RWPE2 (cell line): ENCODE measurements at regions not wholly inside any gene's neighbourhood (a gene's known extent, or its start where the extent isn't known, plus 50 kb on each side); places are given as distances from the start of the nearest gene placed in this dataset.
A peak's percentile ranks its signal among the peaks of the same experiment; 100 is the strongest.

ENCODE experiments used
- ATAC-seq: fragments of 200-7000 bp; cut with Tn5 transposase; 3 replicates; pipeline ENCODE4 v1.9.1; 2021; ENCODE audit warnings: low read depth
- DNase-seq: peaks from one replicate; pipeline ENCODE4 v3.0.0-alpha.2; 2020; ENCODE audit warnings: low spot score
- H3K27ac ChIP-seq: fragments of 450-650 bp; 2 replicates; pipeline ENCODE4 v1.5.1; 2017; ENCODE audit warnings: mild to moderate bottlenecking; ENCODE audit not compliant: poor library complexity, severe bottlenecking
- H3K27me3 ChIP-seq: fragments of 250-450 bp; sonication (Bioruptor Pico); 2 replicates; pipeline ENCODE4 v1.5.1; 2021; ENCODE audit warnings: mild to moderate bottlenecking, moderate library complexity; ENCODE audit not compliant: insufficient read depth, poor library complexity, severe bottlenecking
- H3K36me3 ChIP-seq: fragments of 250-450 bp; sonication (Bioruptor Pico); 2 replicates; pipeline ENCODE4 v1.5.1; 2020; ENCODE audit warnings: low read depth, mild to moderate bottlenecking, moderate library complexity
- H3K4me1 ChIP-seq: fragments of 250-450 bp; sonication (Bioruptor Pico); 2 replicates; pipeline ENCODE4 v1.5.1; 2021; ENCODE audit warnings: mild to moderate bottlenecking, moderate library complexity; ENCODE audit not compliant: insufficient read depth, poor library complexity, severe bottlenecking
- H3K4me3 ChIP-seq: fragments of 250-450 bp; sonication (Bioruptor Pico); 2 replicates; pipeline ENCODE4 v1.5.1; 2021; ENCODE audit warnings: mild to moderate bottlenecking, moderate library complexity; ENCODE audit not compliant: severe bottlenecking
- H3K9me3 ChIP-seq: fragments of 250-450 bp; sonication (Bioruptor Pico); 2 replicates; pipeline ENCODE4 v1.5.1; 2021; ENCODE audit warnings: mild to moderate bottlenecking, moderate library complexity; ENCODE audit not compliant: severe bottlenecking
- TF ChIP-seq, protein P1 (sequence below): fragments of 450-650 bp; IDR thresholded peaks from one replicate; pipeline ENCODE4 v1.5.1; 2017; ENCODE audit warnings: mild to moderate bottlenecking, moderate library complexity; ENCODE audit not compliant: poor library complexity, severe bottlenecking

DNA sequence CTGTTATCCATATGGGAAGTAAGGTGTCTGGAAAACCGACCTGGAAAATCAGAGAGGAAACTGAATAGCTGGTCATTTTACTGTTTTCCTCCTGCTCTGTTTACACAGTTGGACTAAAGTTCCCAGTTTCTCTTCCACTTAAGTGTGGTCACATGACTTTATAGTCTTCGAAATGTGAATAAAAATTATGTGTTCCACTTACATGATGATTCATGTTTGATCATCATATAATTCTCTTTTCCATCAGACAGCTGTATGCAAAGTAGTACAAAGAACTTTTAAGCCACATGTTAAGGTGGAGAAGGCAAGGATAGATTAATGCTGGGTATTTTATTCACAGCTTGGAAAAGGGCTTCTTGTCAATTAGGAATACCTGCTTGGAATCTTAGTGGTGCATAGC, 525.5 kb upstream of the BCHE start:
- H3K4me1 ChIP-seq, result no peaks in the 10 kb centered on the region
- H3K27ac ChIP-seq, result no peak overlapping the region
- H3K9me3 ChIP-seq, result no peaks in the 10 kb centered on the region
- TF ChIP-seq, protein P1, sequence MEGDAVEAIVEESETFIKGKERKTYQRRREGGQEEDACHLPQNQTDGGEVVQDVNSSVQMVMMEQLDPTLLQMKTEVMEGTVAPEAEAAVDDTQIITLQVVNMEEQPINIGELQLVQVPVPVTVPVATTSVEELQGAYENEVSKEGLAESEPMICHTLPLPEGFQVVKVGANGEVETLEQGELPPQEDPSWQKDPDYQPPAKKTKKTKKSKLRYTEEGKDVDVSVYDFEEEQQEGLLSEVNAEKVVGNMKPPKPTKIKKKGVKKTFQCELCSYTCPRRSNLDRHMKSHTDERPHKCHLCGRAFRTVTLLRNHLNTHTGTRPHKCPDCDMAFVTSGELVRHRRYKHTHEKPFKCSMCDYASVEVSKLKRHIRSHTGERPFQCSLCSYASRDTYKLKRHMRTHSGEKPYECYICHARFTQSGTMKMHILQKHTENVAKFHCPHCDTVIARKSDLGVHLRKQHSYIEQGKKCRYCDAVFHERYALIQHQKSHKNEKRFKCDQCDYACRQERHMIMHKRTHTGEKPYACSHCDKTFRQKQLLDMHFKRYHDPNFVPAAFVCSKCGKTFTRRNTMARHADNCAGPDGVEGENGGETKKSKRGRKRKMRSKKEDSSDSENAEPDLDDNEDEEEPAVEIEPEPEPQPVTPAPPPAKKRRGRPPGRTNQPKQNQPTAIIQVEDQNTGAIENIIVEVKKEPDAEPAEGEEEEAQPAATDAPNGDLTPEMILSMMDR, result no peak
- H3K4me3 ChIP-seq, result no peak overlapping the region
- DNase-seq (no peak), ATAC-seq (peak; percentile 40; the same call in 1 of the 3 replicates)
- no peaks in the 10 kb centered on the region for H3K27me3 ChIP-seq
- no peaks in the 10 kb centered on the region for H3K36me3 ChIP-seq

DNA sequence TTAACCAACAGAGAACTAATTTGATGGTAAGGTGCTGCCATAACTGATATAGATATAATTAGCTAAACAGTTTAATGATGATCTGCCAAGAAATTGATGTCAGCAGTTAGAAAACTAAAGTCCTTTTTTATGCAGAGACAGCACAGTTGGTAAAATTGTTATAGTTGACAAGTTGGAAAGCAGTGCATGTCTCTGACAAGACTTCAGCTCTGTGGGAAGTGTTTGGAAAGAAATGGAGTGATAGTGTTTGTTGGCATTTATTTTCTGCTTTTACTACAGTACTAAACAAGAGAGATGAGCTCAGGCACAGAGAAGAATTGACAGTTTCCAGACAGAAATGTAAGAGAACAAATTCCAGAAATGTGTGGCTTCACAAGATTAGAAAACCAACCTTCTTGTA, 523.5 kb upstream of the BCHE start:
- Histone ChIP-seq H3K27me3 (no peaks in the 10 kb centered on the region), H3K4me1 (no peaks in the 10 kb centered on the region), H3K9me3 (no peaks in the 10 kb centered on the region), H3K4me3 (no peak overlapping the region), H3K27ac (no peak overlapping the region), H3K36me3 (no peaks in the 10 kb centered on the region)
- ATAC-seq (no peak), DNase-seq (no peak)
- TF ChIP-seq, protein P1, result no peak

DNA sequence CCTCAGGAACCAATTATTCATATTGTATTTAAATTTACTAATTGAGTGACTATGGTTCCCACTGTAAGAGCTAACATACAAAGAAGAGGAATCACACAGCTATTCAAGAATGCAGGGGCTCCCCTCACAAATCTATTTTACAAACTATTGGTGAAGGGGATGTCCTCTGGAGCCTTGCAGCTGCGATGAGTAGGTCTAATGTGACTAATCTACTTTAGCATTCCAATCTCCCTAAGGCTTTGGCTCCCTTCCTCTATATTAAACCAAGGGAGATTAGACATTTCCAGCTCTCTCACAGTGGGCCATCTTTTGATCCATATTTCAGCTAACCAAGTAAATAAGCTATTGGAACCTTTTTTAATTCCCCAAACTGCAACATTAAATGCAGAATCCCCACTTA, 514.2 kb upstream of the BCHE start:
- no peaks in the 10 kb centered on the region for H3K4me1 ChIP-seq
- TF ChIP-seq, protein P1, result no peak
- no peaks in the 10 kb centered on the region for H3K9me3 ChIP-seq
- ATAC-seq, result no peak; the same call in 2 of the 3 replicates
- no peak overlapping the region for H3K27ac ChIP-seq
- no peak overlapping the region for H3K4me3 ChIP-seq
- no peaks in the 10 kb centered on the region for H3K27me3 ChIP-seq
- no peaks in the 10 kb centered on the region for H3K36me3 ChIP-seq
- no peak for DNase-seq

DNA sequence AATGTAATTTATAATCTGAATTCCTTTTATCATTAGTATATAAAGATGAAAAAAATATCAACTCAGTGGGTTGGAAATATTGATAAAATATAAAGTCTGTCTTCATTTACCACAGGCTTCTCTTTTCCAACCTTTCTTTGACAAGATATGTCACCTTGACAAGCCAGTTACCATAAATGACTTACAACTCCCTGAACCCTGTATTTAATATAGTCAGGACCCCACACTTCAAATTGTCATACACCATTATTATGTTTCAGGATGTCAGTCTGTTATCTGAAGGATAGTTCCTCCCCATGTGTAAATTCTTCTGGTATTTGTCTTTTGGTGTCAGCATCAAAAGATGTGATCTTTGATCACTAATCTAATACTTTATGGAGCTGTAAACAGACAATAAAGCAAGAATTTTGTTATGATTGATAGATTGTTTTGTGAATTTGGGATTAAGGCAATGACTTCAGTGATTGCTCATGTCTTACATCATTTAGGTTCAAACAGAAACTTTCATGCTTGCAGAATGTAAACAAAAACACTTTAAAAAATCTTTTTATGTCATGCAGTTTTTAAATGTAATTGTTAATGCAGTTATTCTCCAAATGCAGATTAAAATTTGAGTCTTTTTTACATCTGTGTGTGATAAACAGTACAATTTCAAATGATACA, 503.5 kb upstream of the BCHE start:
- Histone ChIP-seq H3K36me3 (no peaks in the 10 kb centered on the region), H3K4me1 (no peaks in the 10 kb centered on the region), H3K4me3 (no peak overlapping the region), H3K27me3 (no peaks in the 10 kb centered on the region), H3K27ac (no peak overlapping the region), H3K9me3 (no peaks in the 10 kb centered on the region)
- DNase-seq (no peak), ATAC-seq (no peak)
- TF ChIP-seq, protein P1, result no peak

DNA sequence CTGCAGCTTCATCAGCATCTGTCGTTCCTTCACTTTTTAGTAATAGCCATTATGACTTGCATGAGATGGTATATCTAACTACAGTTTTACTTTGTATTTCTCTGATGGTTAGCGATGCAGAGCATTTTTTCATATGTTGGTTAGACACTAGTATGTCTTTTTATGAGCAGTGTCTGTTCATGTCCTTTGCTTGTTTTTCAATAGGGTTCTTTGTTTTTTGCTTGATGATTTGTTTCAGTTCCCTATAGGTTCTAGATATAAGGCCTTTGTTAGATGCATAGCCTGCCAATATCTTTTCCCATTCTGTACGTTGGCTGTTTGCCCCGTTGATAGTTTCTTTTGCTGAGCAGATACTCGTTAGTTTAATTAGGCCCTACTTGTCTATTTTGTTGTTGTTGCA, 487.2 kb upstream of the BCHE start:
- no peak overlapping the region for H3K4me3 ChIP-seq
- TF ChIP-seq, protein P1, result no peak
- H3K4me1 ChIP-seq, result no peaks in the 10 kb centered on the region
- DNase-seq (no peak), ATAC-seq (no peak)
- H3K27me3 ChIP-seq, result no peaks in the 10 kb centered on the region
- H3K36me3 ChIP-seq, result no peaks in the 10 kb centered on the region
- no peak overlapping the region for H3K27ac ChIP-seq
- H3K9me3 ChIP-seq, result no peaks in the 10 kb centered on the region
